Tibial nerve (tissue), 3 donors: ENCODE measurements at regions not wholly inside any gene's neighbourhood (a gene's known extent, or its start where the extent isn't known, plus 50 kb on each side); places are given as distances from the start of the nearest gene placed in this dataset.

Experiments
- CTCF ChIP-seq, 5 experiments: fragments of 200-600 bp in 3 of 5; fragments of 450-650 bp in 2 of 5; sonication (generic) in 3 of 5; IDR thresholded peaks; one replicate each; pipeline ENCODE4 v1.5.1; 2016 to 2019; ENCODE audit warnings: antibody characterized with exemption in 5 of 5, mild to moderate bottlenecking in 3 of 5, moderate library complexity in 2 of 5
- POLR2A ChIP-seq, 2 donors: fragments of 450-650 bp; IDR thresholded peaks; one replicate each; pipeline ENCODE4 v1.6.1; 2017; ENCODE audit warnings: antibody characterized with exemption in 2 of 2, mild to moderate bottlenecking in 2 of 2, moderate library complexity in 2 of 2

- no peak for TF ChIP-seq CTCF (IDR thresholded peaks at IDR 0.05)
- no peak for TF ChIP-seq POLR2A (IDR thresholded peaks at IDR 0.05)
Observed at GRCh38 chr10:89900554-89900953, 199.2 kb downstream of the KIF20B start.
